ENCODE measurements at regions not wholly inside any gene's neighbourhood (a gene's known extent, or its start where the extent isn't known, plus 50 kb on each side); places are given as distances from the start of the nearest gene placed in this dataset.

DNA sequence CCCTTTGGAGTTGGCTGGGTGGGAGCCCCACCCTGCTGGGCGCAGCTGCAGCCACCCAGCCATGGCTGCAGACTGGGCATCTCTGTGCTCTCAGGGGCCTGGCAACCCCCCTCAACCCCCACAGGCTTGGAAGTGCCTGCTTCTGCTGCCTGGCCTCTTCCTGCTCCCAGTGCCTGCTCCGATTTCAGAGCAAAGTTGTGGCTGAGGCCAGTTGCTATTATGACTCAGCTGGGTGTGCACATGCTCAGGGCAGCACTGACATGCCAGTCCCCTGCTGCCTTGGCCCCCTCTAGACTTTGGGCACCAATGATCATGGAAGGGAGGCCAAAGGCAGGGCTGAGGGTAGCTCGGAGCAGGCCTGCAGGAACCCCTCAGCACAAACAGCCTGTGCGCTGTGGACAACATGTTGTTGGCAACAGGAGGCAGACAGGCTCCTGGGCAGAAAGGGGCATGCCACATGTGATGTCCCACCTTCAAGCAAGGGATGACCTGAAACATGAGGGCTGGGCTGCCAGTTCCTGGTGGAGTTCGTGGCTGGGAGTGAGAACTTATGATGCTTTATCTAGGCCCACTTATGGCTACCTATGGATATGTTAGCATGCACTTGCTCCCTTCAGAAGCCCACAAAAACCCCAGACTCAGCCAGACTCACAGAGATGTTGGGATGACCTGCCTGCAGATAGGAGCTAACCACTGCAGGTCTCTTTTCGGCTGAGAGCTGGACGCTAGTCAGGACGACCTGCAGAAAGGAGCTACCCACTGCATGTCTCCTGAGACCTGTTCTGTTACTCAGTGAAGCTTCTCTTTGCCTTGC lies 96.4 kb upstream of the AMOTL1 start:
- no peak overlapping the region for H3K4me3 ChIP-seq
- TF ChIP-seq CTCF (IDR thresholded peaks at IDR 0.05) (no peak), POLR2A (IDR thresholded peaks at IDR 0.05) (no peak)
- intact Hi-C loops (cut with DNase I), result no loop called here

DNA sequence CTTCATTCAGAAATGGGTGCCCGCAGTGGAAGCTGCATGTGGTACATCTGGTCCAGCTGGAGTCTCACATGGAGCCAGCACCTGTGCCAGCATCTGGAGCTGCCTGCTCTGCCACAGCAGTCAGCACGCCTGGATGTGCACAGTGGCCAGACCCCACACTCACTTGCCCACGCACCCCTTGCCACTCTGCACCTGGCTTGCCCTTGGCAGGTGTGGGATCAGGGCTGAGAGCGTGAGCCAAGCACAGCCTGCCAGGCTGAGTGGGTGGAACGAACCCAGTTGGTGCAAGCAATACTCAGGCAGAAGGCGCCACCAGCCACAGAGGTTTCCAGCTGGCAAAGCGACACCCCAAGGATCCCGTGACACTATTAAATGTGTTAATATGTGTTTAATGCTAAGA lies 95.5 kb upstream of the AMOTL1 start:
- Histone ChIP-seq H3K27ac (no peak overlapping the region), H3K4me1 (peaks cover 5 to 48% (median 5%) of the 10 kb centered on the region in 3 donors), H3K36me3 (no peaks in the 10 kb centered on the region), H3K27me3 (no peaks in the 10 kb centered on the region), H3K4me3 (no peak overlapping the region), H3K9me3 (no peaks in the 10 kb centered on the region)
- intact Hi-C loops (cut with DNase I), result no loop called here
- no peak for DNase-seq
- 76 to 84% methylated on average over 4 to 7 of the region's 8 CpGs for WGBS, 2 donors
- no peak for TF ChIP-seq POLR2A (IDR thresholded peaks at IDR 0.05)
- no peak for TF ChIP-seq CTCF (IDR thresholded peaks at IDR 0.05)

More for the DNA sequence above, 96.4 kb upstream of the AMOTL1 start:
- Histone ChIP-seq H3K9me3 (no peaks in the 10 kb centered on the region), H3K27me3 (no peaks in the 10 kb centered on the region), H3K36me3 (no peaks in the 10 kb centered on the region), H3K27ac (no peak overlapping the region), H3K4me1 (peaks cover 0 to 39% (median 5%) of the 10 kb centered on the region in 3 donors)
- DNase-seq, result no peak
- WGBS, 2 donors, result 81 to 86% methylated on average over 4 of the region's 8 CpGs

- 69 to 72% methylated on average over 2 of the region's 2 CpGs for WGBS, 2 donors
- no peaks in the 10 kb centered on the region for H3K36me3 ChIP-seq
- intact Hi-C loops (cut with DNase I), result no loop called here
- H3K27ac ChIP-seq, result no peak overlapping the region
- H3K4me3 ChIP-seq, result no peak overlapping the region
- no peak for DNase-seq
- no peaks in the 10 kb centered on the region for H3K27me3 ChIP-seq
- H3K4me1 ChIP-seq, result peaks cover 5 to 55% (median 10%) of the 10 kb centered on the region in 3 donors
- TF ChIP-seq CTCF (IDR thresholded peaks at IDR 0.05) (no peak), POLR2A (IDR thresholded peaks at IDR 0.05) (no peak)
- H3K9me3 ChIP-seq, result no peaks in the 10 kb centered on the region
Observed at GRCh38 chr11:94673386-94673785, 94.8 kb upstream of the AMOTL1 start.

GRCh38 chr11:94673951-94674491 lies 94.1 kb upstream of the AMOTL1 start:
- intact Hi-C loops (cut with DNase I), result no loop called here
- H3K4me1 ChIP-seq, result peaks cover 10 to 61% (median 11%) of the 10 kb centered on the region in 3 donors
- no peak overlapping the region for H3K4me3 ChIP-seq
- no peak overlapping the region for H3K27ac ChIP-seq
- DNase-seq, result no peak
- no peaks in the 10 kb centered on the region for H3K9me3 ChIP-seq
- no peaks in the 10 kb centered on the region for H3K36me3 ChIP-seq
- 37 to 51% methylated on average over 6 of the region's 6 CpGs for WGBS, 2 donors
- no peaks in the 10 kb centered on the region for H3K27me3 ChIP-seq
- TF ChIP-seq CTCF (IDR thresholded peaks at IDR 0.05) (no peak), POLR2A (IDR thresholded peaks at IDR 0.05) (no peak)

DNA sequence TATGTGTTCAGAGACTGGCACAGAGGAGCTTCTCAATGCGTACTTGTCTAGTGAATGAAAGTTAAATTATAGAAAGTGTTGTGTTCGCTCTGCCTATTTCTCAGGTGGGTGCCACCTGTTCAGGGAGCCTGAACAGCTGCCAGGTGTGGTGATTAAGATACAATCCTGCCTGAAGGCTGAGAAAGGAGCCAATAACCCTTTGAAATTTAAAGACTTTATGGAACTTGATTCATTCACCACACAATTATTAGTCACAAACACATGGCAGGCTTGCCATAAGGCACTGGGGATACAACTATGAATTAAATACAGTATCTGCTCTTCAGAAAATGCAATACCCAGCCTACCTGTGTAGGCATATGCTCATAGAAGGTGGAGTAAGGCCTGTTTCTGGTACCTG lies 92.9 kb upstream of the AMOTL1 start:
- 60 to 81% methylated on average over 1 to 2 of the region's 2 CpGs for WGBS, 2 donors
- Histone ChIP-seq H3K36me3 (no peaks in the 10 kb centered on the region), H3K9me3 (no peaks in the 10 kb centered on the region), H3K4me1 (peaks cover 10 to 71% (median 15%) of the 10 kb centered on the region in 3 donors), H3K27me3 (no peaks in the 10 kb centered on the region), H3K4me3 (no peak overlapping the region), H3K27ac (no peak overlapping the region)
- intact Hi-C loops (cut with DNase I), result no loop called here
- no peak for DNase-seq
- TF ChIP-seq POLR2A (IDR thresholded peaks at IDR 0.05) (no peak), CTCF (IDR thresholded peaks at IDR 0.05) (no peak)

All from esophagus squamous epithelium (tissue), 5 donors.